ENCODE measurements at regions not wholly inside any gene's neighbourhood (a gene's known extent, or its start where the extent isn't known, plus 50 kb on each side); places are given as distances from the start of the nearest gene placed in this dataset.

- intact Hi-C loops (cut with micrococcal nuclease): no loop called here
- ATAC-seq: no peak
These were observed 50.0 kb upstream of the ZNF280D start for GRCh38 chr15:56783156-56783856.

More at GRCh38 chr15:56783156-56783856, 50.0 kb upstream of the ZNF280D start:
- DNase-seq: no peak
